ENCODE measurements at regions not wholly inside any gene's neighbourhood (a gene's known extent, or its start where the extent isn't known, plus 50 kb on each side); places are given as distances from the start of the nearest gene placed in this dataset.

DNA sequence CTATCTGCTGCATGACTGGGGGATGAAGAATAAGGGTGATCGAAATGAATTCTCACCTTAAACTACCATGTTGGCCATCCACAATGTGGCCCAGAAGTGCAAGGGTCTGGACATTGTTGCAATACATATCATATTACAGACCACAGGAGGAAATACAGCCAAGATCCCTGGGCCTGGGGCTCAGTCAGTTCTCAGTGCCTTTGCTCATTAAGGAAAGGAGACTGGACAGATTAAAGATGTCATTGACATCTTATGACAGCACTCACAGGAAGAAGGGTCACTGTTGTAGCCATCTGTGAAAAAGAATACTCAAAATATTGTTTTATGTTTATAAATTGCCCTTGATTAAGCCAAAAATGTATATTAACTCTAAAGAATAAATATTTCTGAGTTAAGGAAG lies 1345.2 kb downstream of the FSTL5 start:
- WGBS, 2 donors = 77 to 91% methylated on average over 1 of the region's 1 CpG
- no peak for DNase-seq (ENCODE audit: low spot score in 2 of 2)
- Histone ChIP-seq H3K9me3 (no peaks in the 10 kb centered on the region), H3K36me3 (no peaks in the 10 kb centered on the region), H3K27ac (no peak overlapping the region), H3K27me3 (no peaks in the 10 kb centered on the region), H3K4me1 (no peaks in the 10 kb centered on the region), H3K4me3 (no peak overlapping the region)
- TF ChIP-seq POLR2A (IDR thresholded peaks at IDR 0.05) = no peak
- TF ChIP-seq, protein P1, sequence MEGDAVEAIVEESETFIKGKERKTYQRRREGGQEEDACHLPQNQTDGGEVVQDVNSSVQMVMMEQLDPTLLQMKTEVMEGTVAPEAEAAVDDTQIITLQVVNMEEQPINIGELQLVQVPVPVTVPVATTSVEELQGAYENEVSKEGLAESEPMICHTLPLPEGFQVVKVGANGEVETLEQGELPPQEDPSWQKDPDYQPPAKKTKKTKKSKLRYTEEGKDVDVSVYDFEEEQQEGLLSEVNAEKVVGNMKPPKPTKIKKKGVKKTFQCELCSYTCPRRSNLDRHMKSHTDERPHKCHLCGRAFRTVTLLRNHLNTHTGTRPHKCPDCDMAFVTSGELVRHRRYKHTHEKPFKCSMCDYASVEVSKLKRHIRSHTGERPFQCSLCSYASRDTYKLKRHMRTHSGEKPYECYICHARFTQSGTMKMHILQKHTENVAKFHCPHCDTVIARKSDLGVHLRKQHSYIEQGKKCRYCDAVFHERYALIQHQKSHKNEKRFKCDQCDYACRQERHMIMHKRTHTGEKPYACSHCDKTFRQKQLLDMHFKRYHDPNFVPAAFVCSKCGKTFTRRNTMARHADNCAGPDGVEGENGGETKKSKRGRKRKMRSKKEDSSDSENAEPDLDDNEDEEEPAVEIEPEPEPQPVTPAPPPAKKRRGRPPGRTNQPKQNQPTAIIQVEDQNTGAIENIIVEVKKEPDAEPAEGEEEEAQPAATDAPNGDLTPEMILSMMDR (IDR thresholded peaks at IDR 0.05) = no peak
- TF ChIP-seq EP300 (IDR thresholded peaks at IDR 0.05) = no peak

DNA sequence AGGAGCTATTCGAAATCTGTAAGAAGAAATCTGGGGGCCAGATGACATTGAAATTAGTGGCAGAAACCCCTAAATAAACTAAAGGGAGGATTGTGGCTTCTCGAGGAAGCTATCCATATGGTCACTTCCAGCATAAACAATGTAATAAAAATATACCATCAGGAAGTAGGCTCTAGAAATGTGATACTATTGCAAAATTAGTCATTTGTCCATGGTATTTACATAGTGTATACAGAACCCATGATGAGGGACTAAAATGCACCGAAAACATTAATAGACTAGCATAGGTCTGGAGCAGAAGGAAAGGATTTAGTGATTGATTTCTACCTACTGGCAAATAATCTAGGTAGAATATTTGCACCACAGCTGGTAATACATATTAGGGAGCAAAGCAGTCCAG lies 1344.0 kb downstream of the FSTL5 start:
- DNase-seq (ENCODE audit: low spot score in 2 of 2) = no peak
- Histone ChIP-seq H3K4me1 (no peaks in the 10 kb centered on the region), H3K4me3 (no peak overlapping the region), H3K9me3 (no peaks in the 10 kb centered on the region), H3K27ac (no peak overlapping the region), H3K36me3 (no peaks in the 10 kb centered on the region), H3K27me3 (no peaks in the 10 kb centered on the region)
- WGBS, 2 donors = 74 to 80% methylated on average over 3 of the region's 3 CpGs
- TF ChIP-seq, protein P1 (IDR thresholded peaks at IDR 0.05) = no peak
- TF ChIP-seq EP300 (IDR thresholded peaks at IDR 0.05) = no peak
- no peak for TF ChIP-seq POLR2A (IDR thresholded peaks at IDR 0.05)

DNA sequence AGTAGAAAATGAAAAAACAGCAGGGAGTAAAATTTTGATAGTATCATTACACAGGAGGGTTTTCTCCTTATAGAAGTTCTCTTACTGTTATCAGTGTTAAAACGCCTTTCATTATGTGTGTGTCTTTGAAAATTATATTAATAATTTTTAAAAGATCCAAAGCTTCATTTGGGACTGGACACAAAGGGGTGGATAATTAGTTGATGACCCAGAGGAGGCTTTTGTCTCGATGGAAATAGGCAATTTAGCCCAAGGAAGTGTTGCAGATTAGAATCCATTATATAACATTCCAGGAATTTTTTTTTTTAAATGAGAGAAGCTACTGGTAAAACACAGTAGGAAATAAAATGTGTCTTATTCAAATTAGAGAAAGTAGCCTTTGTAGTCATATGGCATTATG lies 1339.3 kb downstream of the FSTL5 start:
- no peaks in the 10 kb centered on the region for H3K4me1 ChIP-seq
- no peak for TF ChIP-seq POLR2A (IDR thresholded peaks at IDR 0.05)
- TF ChIP-seq, protein P1 (IDR thresholded peaks at IDR 0.05) = no peak
- TF ChIP-seq EP300 (IDR thresholded peaks at IDR 0.05) = no peak
- DNase-seq (ENCODE audit: low spot score in 2 of 2) = no peak
- no peaks in the 10 kb centered on the region for H3K9me3 ChIP-seq
- 55 to 56% methylated on average over 2 of the region's 2 CpGs for WGBS, 2 donors
- no peak overlapping the region for H3K27ac ChIP-seq
- H3K27me3 ChIP-seq = no peaks in the 10 kb centered on the region
- no peak overlapping the region for H3K4me3 ChIP-seq
- no peaks in the 10 kb centered on the region for H3K36me3 ChIP-seq

DNA sequence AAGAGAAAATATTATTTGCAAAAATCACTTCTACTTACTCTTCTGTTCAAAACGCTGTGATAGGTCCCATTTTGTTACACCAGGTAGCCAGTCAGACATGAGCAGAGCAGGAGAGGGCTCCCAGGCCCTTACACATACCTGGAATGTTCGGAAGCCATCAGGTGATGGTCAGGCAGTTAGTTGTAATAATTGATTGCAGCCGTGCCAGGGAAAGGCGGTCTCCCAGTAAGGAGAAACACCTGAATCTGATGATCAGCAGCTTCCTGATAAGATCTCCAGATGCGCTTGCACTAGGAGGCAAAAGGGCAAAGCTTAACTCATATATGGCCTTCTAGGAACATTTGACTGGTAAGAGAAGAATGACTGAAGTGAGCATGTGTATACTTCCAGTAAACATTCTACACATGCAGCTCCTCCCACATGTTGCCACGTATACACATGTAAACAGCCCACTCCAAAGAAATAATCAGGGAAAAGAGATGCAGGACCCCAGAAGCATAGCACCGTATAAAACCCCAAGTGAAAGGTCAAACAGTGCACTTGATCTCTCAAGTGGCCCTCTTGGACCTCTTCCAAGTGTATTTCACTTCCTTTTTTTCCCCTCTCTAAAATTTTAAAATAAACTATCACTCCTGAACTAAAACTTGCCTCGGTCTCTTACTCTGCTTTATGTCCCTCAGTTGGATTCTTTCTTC lies 1338.0 kb downstream of the FSTL5 start:
- H3K36me3 ChIP-seq = no peaks in the 10 kb centered on the region
- no peaks in the 10 kb centered on the region for H3K27me3 ChIP-seq
- H3K27ac ChIP-seq = no peak overlapping the region
- H3K4me1 ChIP-seq = no peaks in the 10 kb centered on the region
- 64 to 72% methylated on average over 8 of the region's 8 CpGs for WGBS, 2 donors
- TF ChIP-seq POLR2A (IDR thresholded peaks at IDR 0.05) = no peak
- H3K9me3 ChIP-seq = no peaks in the 10 kb centered on the region
- no peak overlapping the region for H3K4me3 ChIP-seq
- no peak for DNase-seq (ENCODE audit: low spot score in 2 of 2)

DNA sequence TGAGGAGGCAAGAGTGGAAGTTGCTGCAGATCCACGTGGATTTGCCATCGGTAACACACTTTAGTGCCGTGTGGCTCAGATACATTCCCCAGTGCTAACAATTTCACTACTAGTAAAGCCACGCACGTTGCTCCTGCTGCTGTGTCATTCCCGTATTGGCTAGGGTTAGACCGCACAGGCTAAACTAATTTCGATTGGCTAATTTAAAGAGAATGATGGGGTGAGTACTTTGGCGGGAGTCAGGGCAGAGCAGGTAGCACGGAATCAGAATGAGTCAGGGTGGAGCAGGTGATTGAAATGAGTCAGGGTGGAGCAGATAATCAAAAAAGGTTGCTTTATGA lies 1337.5 kb downstream of the FSTL5 start:
- no peaks in the 10 kb centered on the region for H3K4me1 ChIP-seq
- TF ChIP-seq, protein P1 (IDR thresholded peaks at IDR 0.05) = no peak
- TF ChIP-seq EP300 (IDR thresholded peaks at IDR 0.05) = no peak
- TF ChIP-seq POLR2A (IDR thresholded peaks at IDR 0.05) = no peak
- no peaks in the 10 kb centered on the region for H3K27me3 ChIP-seq
- H3K27ac ChIP-seq = no peak overlapping the region
- no peaks in the 10 kb centered on the region for H3K9me3 ChIP-seq
- no peak overlapping the region for H3K4me3 ChIP-seq
- no peaks in the 10 kb centered on the region for H3K36me3 ChIP-seq
- DNase-seq (ENCODE audit: low spot score in 2 of 2) = no peak
- 86 to 92% methylated on average over 10 of the region's 10 CpGs for WGBS, 2 donors
